PC-9 (cell line): ENCODE measurements at regions not wholly inside any gene's neighbourhood (a gene's known extent, or its start where the extent isn't known, plus 50 kb on each side); places are given as distances from the start of the nearest gene placed in this dataset.

Experiments
- BruUV-seq: library from RNA; stranded (reverse); fragments of 400-500 nt; replicated peaks from 2 replicates; lab custom pipeline; 2021; lab: Mats Ljungman, UMichigan
- CTCF ChIA-PET: fragments of 300-600 bp; sonication (Branson Sonifier 250); formaldehyde crosslinking; loops from one replicate; lab custom pipeline; 2022; ENCODE audit warnings: antibody characterized with exemption; lab: Charles Lee
- POLR2A ChIA-PET: fragments of 300-600 bp; sonication (Branson Sonifier 250); formaldehyde crosslinking; loops from one replicate; lab custom pipeline; 2022; ENCODE audit warnings: antibody characterized with exemption; ENCODE audit not compliant: unreplicated experiment; lab: Charles Lee
- DNase-seq, 2 experiments: peaks; one replicate each; pipeline versions ENCODE4 v3.0.0 to v3.0.0-alpha.2; 2015 to 2022; ENCODE audit warnings: mixed read lengths in 1 of 2
- H2AFZ ChIP-seq: fragments of 200-600 bp; sonication (generic); 2 replicates; pipeline ENCODE4 v1.8.1; 2017; ENCODE audit warnings: antibody characterized with exemption
- H3F3A ChIP-seq: fragments of 200-600 bp; sonication (generic); 2 replicates; pipeline ENCODE4 v1.8.1; 2017; ENCODE audit warnings: antibody characterized with exemption, mild to moderate bottlenecking, low read depth; ENCODE audit not compliant: insufficient read depth
- H3K27ac ChIP-seq: fragments of 200-600 bp; sonication (generic); 2 replicates; pipeline ENCODE4 v1.6.1; 2016; ENCODE audit warnings: mixed run types
- H3K27me3 ChIP-seq: fragments of 200-600 bp; sonication (generic); 2 replicates; pipeline ENCODE4 v1.6.1; 2016; ENCODE audit warnings: low read depth, mixed run types; ENCODE audit not compliant: insufficient read depth
- H3K36me3 ChIP-seq: fragments of 200-600 bp; sonication (generic); 2 replicates; pipeline ENCODE4 v1.6.1; 2016; ENCODE audit warnings: low read depth, mixed run types
- H3K4me1 ChIP-seq: fragments of 200-600 bp; sonication (generic); replicated peaks from 2 replicates; pipeline ENCODE4 v1.6.1; 2016; ENCODE audit warnings: mixed run types; ENCODE audit not compliant: insufficient read depth
- H3K4me2 ChIP-seq: fragments of 200-600 bp; sonication (generic); 2 replicates; pipeline ENCODE4 v1.6.1; 2017; ENCODE audit warnings: mixed run types
- H3K4me3 ChIP-seq: fragments of 200-600 bp; sonication (generic); 2 replicates; pipeline ENCODE4 v1.6.1; 2016; ENCODE audit warnings: mixed run types
- H3K79me2 ChIP-seq: fragments of 200-600 bp; sonication (generic); 2 replicates; pipeline ENCODE4 v1.6.1; 2017; ENCODE audit warnings: low read depth, mixed run types
- H3K9me2 ChIP-seq: fragments of 200-600 bp; sonication (generic); 2 replicates; pipeline ENCODE4 v1.8.1; 2017; ENCODE audit warnings: mild to moderate bottlenecking; ENCODE audit not compliant: insufficient read depth
- H3K9me3 ChIP-seq: fragments of 200-600 bp; sonication (generic); 2 replicates; pipeline ENCODE4 v1.8.1; 2016; ENCODE audit warnings: low read depth; ENCODE audit not compliant: insufficient read depth
- H4K20me1 ChIP-seq: fragments of 200-600 bp; sonication (generic); 2 replicates; pipeline ENCODE4 v1.8.1; 2017; ENCODE audit not compliant: insufficient read depth
- CTCF ChIP-seq: fragments of 200-600 bp; sonication (generic); conservative IDR thresholded peaks from 2 replicates; pipeline ENCODE4 v1.6.1; 2017; ENCODE audit warnings: mixed run types, antibody characterized with exemption, mild to moderate bottlenecking, moderate library complexity
- EZH2 ChIP-seq: fragments of 200-600 bp; sonication (generic); IDR thresholded peaks from 2 replicates; pipeline ENCODE4 v1.8.0; 2017; ENCODE audit warnings: antibody characterized with exemption, low read depth
- intact Hi-C: fragments of 100-400 bp; cut with micrococcal nuclease; formaldehyde crosslinking; loops from one replicate; pipeline ENCODE4 v1.10.0; 2022; ENCODE audit not compliant: unreplicated experiment

GRCh38 chr1:190849346-190849745, 371.7 kb upstream of the BRINP3 start:
- no peaks in the 10 kb centered on the region for H4K20me1 ChIP-seq
- H3K9me2 ChIP-seq = no peaks in the 10 kb centered on the region
- POLR2A ChIA-PET = no interaction called here
- H3K36me3 ChIP-seq = no peaks in the 10 kb centered on the region
- no peaks in the 10 kb centered on the region for H3F3A ChIP-seq
- no peaks in the 10 kb centered on the region for H3K79me2 ChIP-seq
- TF ChIP-seq EZH2 (no peak), CTCF (no peak)
- no peaks in the 10 kb centered on the region for H3K27me3 ChIP-seq
- intact Hi-C loops = no loop called here
- no peak overlapping the region for H2AFZ ChIP-seq
- H3K4me3 ChIP-seq = no peak overlapping the region
- H3K27ac ChIP-seq = no peak overlapping the region
- no peak overlapping the region for H3K4me2 ChIP-seq
- H3K9me3 ChIP-seq = no peaks in the 10 kb centered on the region
- BruUV-seq = no TSS peak
- no peaks in the 10 kb centered on the region for H3K4me1 ChIP-seq
- CTCF ChIA-PET = no interaction called here
- DNase-seq = no peak

- Histone ChIP-seq H2AFZ (no peak overlapping the region), H4K20me1 (no peaks in the 10 kb centered on the region), H3K4me2 (no peak overlapping the region), H3K4me1 (no peaks in the 10 kb centered on the region), H3K36me3 (no peaks in the 10 kb centered on the region), H3K27me3 (no peaks in the 10 kb centered on the region), H3K27ac (no peak overlapping the region), H3K9me3 (no peaks in the 10 kb centered on the region), H3K4me3 (no peak overlapping the region), H3K9me2 (no peaks in the 10 kb centered on the region), H3F3A (no peaks in the 10 kb centered on the region), H3K79me2 (no peaks in the 10 kb centered on the region)
- intact Hi-C loops = no loop called here
- POLR2A ChIA-PET = no interaction called here
- DNase-seq = no peak
- CTCF ChIA-PET = no interaction called here
- BruUV-seq = no TSS peak
- TF ChIP-seq CTCF (no peak), EZH2 (no peak)
Observed at GRCh38 chr1:190852611-190853010, 374.9 kb upstream of the BRINP3 start.

GRCh38 chr1:190858140-190858539, 380.5 kb upstream of the BRINP3 start:
- ChIA-PET CTCF (no interaction called here), POLR2A (no interaction called here)
- TF ChIP-seq EZH2 = no peak
- no peak for TF ChIP-seq CTCF
- Histone ChIP-seq H3F3A (no peaks in the 10 kb centered on the region), H3K9me3 (no peaks in the 10 kb centered on the region), H3K36me3 (no peaks in the 10 kb centered on the region), H3K4me1 (no peaks in the 10 kb centered on the region), H3K9me2 (no peaks in the 10 kb centered on the region), H3K27ac (no peak overlapping the region), H3K79me2 (no peaks in the 10 kb centered on the region), H3K4me2 (no peak overlapping the region), H2AFZ (no peak overlapping the region), H3K27me3 (no peaks in the 10 kb centered on the region), H3K4me3 (no peak overlapping the region), H4K20me1 (no peaks in the 10 kb centered on the region)
- DNase-seq = no peak
- intact Hi-C loops = no loop called here
- BruUV-seq = no TSS peak
